ENCODE measurements at regions not wholly inside any gene's neighbourhood (a gene's known extent, or its start where the extent isn't known, plus 50 kb on each side); places are given as distances from the start of the nearest gene placed in this dataset.
"Not testable (repeated sequence)": the region's sequence is repeated elsewhere in the genome, so short reads cannot be mapped to it uniquely, and the experiment has no call there.

- no peak for DNase-seq
Observed at GRCh38 chr5:3481175-3481574, 114.5 kb upstream of the IRX1 start.

GRCh38 chr5:3475674-3476073 is 120.0 kb upstream of the IRX1 start:
- no peak for DNase-seq

GRCh38 chr5:3466392-3466791 is 129.2 kb upstream of the IRX1 start:
- DNase-seq, result no peak

GRCh38 chr5:3460416-3460815 is 135.2 kb upstream of the IRX1 start:
- DNase-seq, result no peak

- DNase-seq, result no peak
Observed at GRCh38 chr5:3456121-3456681, 139.4 kb upstream of the IRX1 start.

- not testable (repeated sequence) for DNase-seq
Observed at GRCh38 chr5:3454028-3454427, 141.6 kb upstream of the IRX1 start.

- DNase-seq, result no peak
Observed at GRCh38 chr5:3452622-3453021, 143.0 kb upstream of the IRX1 start.

GRCh38 chr5:3451961-3452360 is 143.7 kb upstream of the IRX1 start:
- no peak for DNase-seq

- no peak for DNase-seq
Observed at GRCh38 chr5:3449481-3449880, 146.2 kb upstream of the IRX1 start.

- DNase-seq, result no peak
Observed at GRCh38 chr5:3446410-3446809, 149.2 kb upstream of the IRX1 start.

- not testable (repeated sequence) for DNase-seq
Observed at GRCh38 chr5:3445517-3445916, 150.1 kb upstream of the IRX1 start.

- DNase-seq, result no peak
Observed at GRCh38 chr5:3432135-3432534, 163.5 kb upstream of the IRX1 start.

- DNase-seq, result no peak
Observed at GRCh38 chr5:3430691-3431090, 164.9 kb upstream of the IRX1 start.

GRCh38 chr5:3429962-3430361 is 165.7 kb upstream of the IRX1 start:
- DNase-seq, result no peak

- no peak for DNase-seq
Observed at GRCh38 chr5:3428334-3428733, 167.3 kb upstream of the IRX1 start.

- no peak for DNase-seq
Observed at GRCh38 chr5:3424946-3425345, 170.7 kb upstream of the IRX1 start.

- DNase-seq, result no peak
Observed at GRCh38 chr5:3417376-3417943, 178.2 kb upstream of the IRX1 start.

- DNase-seq, result no peak
Observed at GRCh38 chr5:3414371-3414770, 181.3 kb upstream of the IRX1 start.

- no peak for DNase-seq
Observed at GRCh38 chr5:3412146-3412545, 183.5 kb upstream of the IRX1 start.

- DNase-seq, result no peak
Observed at GRCh38 chr5:3411363-3411762, 184.3 kb upstream of the IRX1 start.

- no peak for DNase-seq
Observed at GRCh38 chr5:3401635-3402034, 194.0 kb upstream of the IRX1 start.

- DNase-seq, result peak; percentile 73
Observed at GRCh38 chr5:3400659-3401058, 195.0 kb upstream of the IRX1 start.

- DNase-seq, result no peak
Observed at GRCh38 chr5:3394891-3395599, 200.6 kb upstream of the IRX1 start.

- DNase-seq, result peak; percentile 79
Observed at GRCh38 chr5:3393920-3394597, 201.6 kb upstream of the IRX1 start.

Measured in NCI-H526 treated with DMSO at 0.1 percent for 48 hours (cell line).